ENCODE measurements at regions not wholly inside any gene's neighbourhood (a gene's known extent, or its start where the extent isn't known, plus 50 kb on each side); places are given as distances from the start of the nearest gene placed in this dataset.

- Mint-ChIP-seq H3K4me1 (no peaks in the 10 kb centered on the region), H3K36me3 (no peaks in the 10 kb centered on the region), H3K4me3 (no peak overlapping the region), H3K27ac (no peak overlapping the region), H3K27me3 (ENCODE audit: low read depth in 2 of 2) (peaks cover 0 to 5% of the 10 kb centered on the region in 2 donors), H3K9me3 (no peaks in the 10 kb centered on the region)
- no peaks in the 10 kb centered on the region for H3K9me3 ChIP-seq (ENCODE audit: control insufficient read depth, insufficient read depth, low read length)
- H3K4me1 ChIP-seq (ENCODE audit: control insufficient read depth, insufficient read depth, low read length): no peaks in the 10 kb centered on the region
- no peaks in the 10 kb centered on the region for H3K27me3 ChIP-seq (ENCODE audit: control insufficient read depth, insufficient read depth, low read length)
- DNase-seq (no peak), ATAC-seq (no peak)
- no peak overlapping the region for H3K27ac ChIP-seq (ENCODE audit: low read length)
- intact Hi-C loops (cut with micrococcal nuclease): no loop called here
- 45% methylated on average over 1 of the region's 1 CpG for WGBS (ENCODE audit: insufficient coverage)
- no peaks in the 10 kb centered on the region for H3K36me3 ChIP-seq (ENCODE audit: control insufficient read depth, insufficient read depth, low read length)
- H3K4me3 ChIP-seq (ENCODE audit: low read length): no peak overlapping the region
- no peak for TF ChIP-seq CTCF (IDR thresholded peaks at IDR 0.05)
Observed at GRCh38 chr11:110971140-110971539, 258.9 kb upstream of the ARHGAP20 start.

- ATAC-seq (no peak), DNase-seq (no peak)
- no peaks in the 10 kb centered on the region for H3K36me3 ChIP-seq (ENCODE audit: control insufficient read depth, insufficient read depth, low read length)
- no peak overlapping the region for H3K27ac ChIP-seq (ENCODE audit: low read length)
- H3K4me1 ChIP-seq (ENCODE audit: control insufficient read depth, insufficient read depth, low read length): no peaks in the 10 kb centered on the region
- 70% methylated on average over 4 of the region's 4 CpGs for WGBS (ENCODE audit: insufficient coverage)
- H3K27ac Mint-ChIP-seq: no peak overlapping the region
- no peak overlapping the region for H3K4me3 ChIP-seq (ENCODE audit: low read length)
- no peaks in the 10 kb centered on the region for H3K9me3 Mint-ChIP-seq
- H3K27me3 ChIP-seq (ENCODE audit: control insufficient read depth, insufficient read depth, low read length): no peaks in the 10 kb centered on the region
- H3K9me3 ChIP-seq (ENCODE audit: control insufficient read depth, insufficient read depth, low read length): no peaks in the 10 kb centered on the region
- no peak overlapping the region for H3K4me3 Mint-ChIP-seq
- no peaks in the 10 kb centered on the region for H3K4me1 Mint-ChIP-seq
- intact Hi-C loops (cut with micrococcal nuclease): no loop called here
- peaks cover 0 to 5% of the 10 kb centered on the region in 2 donors for H3K27me3 Mint-ChIP-seq (ENCODE audit: low read depth in 2 of 2)
- TF ChIP-seq CTCF (IDR thresholded peaks at IDR 0.05): no peak
- H3K36me3 Mint-ChIP-seq: no peaks in the 10 kb centered on the region
Observed at GRCh38 chr11:110968348-110969062, 256.3 kb upstream of the ARHGAP20 start.

GRCh38 chr11:110966131-110966530 is 253.9 kb upstream of the ARHGAP20 start:
- Mint-ChIP-seq H3K4me3 (no peak overlapping the region), H3K9me3 (no peaks in the 10 kb centered on the region), H3K27me3 (ENCODE audit: low read depth in 2 of 2) (peaks cover 0 to 8% of the 10 kb centered on the region in 2 donors), H3K36me3 (no peaks in the 10 kb centered on the region), H3K4me1 (no peaks in the 10 kb centered on the region), H3K27ac (no peak overlapping the region)
- ATAC-seq (no peak), DNase-seq (no peak)
- TF ChIP-seq CTCF (IDR thresholded peaks at IDR 0.05): no peak
- Histone ChIP-seq H3K4me1 (ENCODE audit: control insufficient read depth, insufficient read depth, low read length) (no peaks in the 10 kb centered on the region), H3K27ac (ENCODE audit: low read length) (no peak overlapping the region), H3K36me3 (ENCODE audit: control insufficient read depth, insufficient read depth, low read length) (no peaks in the 10 kb centered on the region), H3K4me3 (ENCODE audit: low read length) (no peak overlapping the region), H3K27me3 (ENCODE audit: control insufficient read depth, insufficient read depth, low read length) (no peaks in the 10 kb centered on the region), H3K9me3 (ENCODE audit: control insufficient read depth, insufficient read depth, low read length) (no peaks in the 10 kb centered on the region)
- 94% methylated on average over 1 of the region's 1 CpG for WGBS (ENCODE audit: insufficient coverage)
- intact Hi-C loops (cut with micrococcal nuclease): no loop called here

GRCh38 chr11:110962921-110963320 is 250.7 kb upstream of the ARHGAP20 start:
- Histone ChIP-seq H3K9me3 (ENCODE audit: control insufficient read depth, insufficient read depth, low read length) (no peaks in the 10 kb centered on the region), H3K4me1 (ENCODE audit: control insufficient read depth, insufficient read depth, low read length) (no peaks in the 10 kb centered on the region), H3K36me3 (ENCODE audit: control insufficient read depth, insufficient read depth, low read length) (no peaks in the 10 kb centered on the region), H3K27me3 (ENCODE audit: control insufficient read depth, insufficient read depth, low read length) (no peaks in the 10 kb centered on the region), H3K27ac (ENCODE audit: low read length) (no peak overlapping the region), H3K4me3 (ENCODE audit: low read length) (no peak overlapping the region)
- no peak for TF ChIP-seq CTCF (IDR thresholded peaks at IDR 0.05)
- intact Hi-C loops (cut with micrococcal nuclease): no loop called here
- Mint-ChIP-seq H3K36me3 (no peaks in the 10 kb centered on the region), H3K27ac (no peak overlapping the region), H3K4me1 (no peaks in the 10 kb centered on the region), H3K4me3 (no peak overlapping the region), H3K27me3 (ENCODE audit: low read depth in 2 of 2) (peaks cover 0 to 3% of the 10 kb centered on the region in 2 donors), H3K9me3 (no peaks in the 10 kb centered on the region)
- no peak for ATAC-seq
- DNase-seq: no peak
- WGBS (ENCODE audit: insufficient coverage): 62% methylated on average over 2 of the region's 4 CpGs
